ENCODE measurements at regions not wholly inside any gene's neighbourhood (a gene's known extent, or its start where the extent isn't known, plus 50 kb on each side); places are given as distances from the start of the nearest gene placed in this dataset.

DNA sequence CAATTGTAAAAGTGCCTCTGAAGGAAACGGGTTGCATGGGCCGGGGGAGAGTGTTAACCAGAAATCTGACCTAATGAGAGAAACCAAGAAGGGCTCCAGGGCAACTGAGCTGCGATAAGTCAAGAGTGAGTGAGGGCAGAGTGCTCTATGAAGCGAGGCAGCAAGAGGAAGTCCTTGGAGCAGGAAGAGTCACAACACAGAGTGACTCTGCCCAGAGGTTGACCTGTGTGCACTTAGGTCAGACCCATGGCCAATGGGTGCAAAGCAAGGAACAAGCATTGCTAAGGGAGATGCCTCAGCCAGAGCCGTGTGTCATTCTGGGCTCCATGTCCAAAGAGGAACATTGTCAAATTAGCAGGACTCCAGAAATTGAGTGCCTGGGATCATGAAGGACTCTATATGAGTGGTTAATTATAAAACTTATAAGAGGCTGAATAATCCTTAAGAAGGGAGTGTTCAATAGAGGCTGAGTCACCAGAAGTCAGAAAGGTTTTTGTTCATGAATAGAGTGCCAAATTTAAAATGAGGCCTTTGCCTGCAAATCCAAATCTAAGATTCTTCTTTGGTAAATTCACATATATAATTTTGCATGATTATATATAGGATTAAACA, 438.5 kb downstream of the MED10 start:
- Histone ChIP-seq H3K4me3 (ENCODE audit: low read length in 3 of 3) (no peak overlapping the region), H3K36me3 (ENCODE audit: control insufficient read depth in 2 of 3, insufficient read depth in 3 of 3, low read length in 3 of 3) (no peaks in the 10 kb centered on the region), H3K4me1 (ENCODE audit: control insufficient read depth in 2 of 3, insufficient read depth in 2 of 3, low read depth in 1 of 3, low read length in 3 of 3) (no peaks in the 10 kb centered on the region), H3K9me3 (ENCODE audit: control insufficient read depth in 2 of 3, insufficient read depth in 1 of 3, low read length in 3 of 3) (no peaks in the 10 kb centered on the region), H3K9ac (ENCODE audit: low read length in 3 of 3) (no peak overlapping the region), H3K27ac (ENCODE audit: low read depth in 2 of 2, low read length in 2 of 2) (no peak overlapping the region), H3K27me3 (ENCODE audit: control insufficient read depth, insufficient read depth, low read length) (no peaks in the 10 kb centered on the region)
- intact Hi-C loops (cut with DNase I), result no loop called here
- FAIRE-seq (no peak), DNase-seq (no peak)
- no peak for TF ChIP-seq CTCF (IDR thresholded peaks at IDR 0.05; ENCODE audit: borderline replicate concordance, extremely low read depth, insufficient read depth)

GRCh38 chr5:5933651-5934050, 444.7 kb downstream of the MED10 start:
- Histone ChIP-seq H3K4me3 (ENCODE audit: low read length in 3 of 3) (no peak overlapping the region), H3K27ac (ENCODE audit: low read depth in 2 of 2, low read length in 2 of 2) (no peak overlapping the region), H3K36me3 (ENCODE audit: control insufficient read depth in 2 of 3, insufficient read depth in 3 of 3, low read length in 3 of 3) (no peaks in the 10 kb centered on the region), H3K9me3 (ENCODE audit: control insufficient read depth in 2 of 3, insufficient read depth in 1 of 3, low read length in 3 of 3) (no peaks in the 10 kb centered on the region), H3K27me3 (ENCODE audit: control insufficient read depth, insufficient read depth, low read length) (no peaks in the 10 kb centered on the region), H3K9ac (ENCODE audit: low read length in 3 of 3) (no peak overlapping the region), H3K4me1 (ENCODE audit: control insufficient read depth in 2 of 3, insufficient read depth in 2 of 3, low read depth in 1 of 3, low read length in 3 of 3) (no peaks in the 10 kb centered on the region)
- intact Hi-C loops (cut with DNase I), result no loop called here
- FAIRE-seq, result no peak
- no peak for TF ChIP-seq CTCF (IDR thresholded peaks at IDR 0.05; ENCODE audit: borderline replicate concordance, extremely low read depth, insufficient read depth)
- DNase-seq, result no peak

- no peaks in the 10 kb centered on the region for H3K9me3 ChIP-seq (ENCODE audit: control insufficient read depth in 2 of 3, insufficient read depth in 1 of 3, low read length in 3 of 3)
- no peaks in the 10 kb centered on the region for H3K4me1 ChIP-seq (ENCODE audit: control insufficient read depth in 2 of 3, insufficient read depth in 2 of 3, low read depth in 1 of 3, low read length in 3 of 3)
- no peaks in the 10 kb centered on the region for H3K36me3 ChIP-seq (ENCODE audit: control insufficient read depth in 2 of 3, insufficient read depth in 3 of 3, low read length in 3 of 3)
- no peak for FAIRE-seq
- no peaks in the 10 kb centered on the region for H3K27me3 ChIP-seq (ENCODE audit: control insufficient read depth, insufficient read depth, low read length)
- no peak overlapping the region for H3K4me3 ChIP-seq (ENCODE audit: low read length in 3 of 3)
- no peak for TF ChIP-seq CTCF (IDR thresholded peaks at IDR 0.05; ENCODE audit: borderline replicate concordance, extremely low read depth, insufficient read depth)
- intact Hi-C loops (cut with DNase I), result no loop called here
- no peak for DNase-seq
- no peak overlapping the region for H3K27ac ChIP-seq (ENCODE audit: low read depth in 2 of 2, low read length in 2 of 2)
- no peak overlapping the region for H3K9ac ChIP-seq (ENCODE audit: low read length in 3 of 3)
These were observed 445.5 kb downstream of the MED10 start for GRCh38 chr5:5932824-5933223.

DNA sequence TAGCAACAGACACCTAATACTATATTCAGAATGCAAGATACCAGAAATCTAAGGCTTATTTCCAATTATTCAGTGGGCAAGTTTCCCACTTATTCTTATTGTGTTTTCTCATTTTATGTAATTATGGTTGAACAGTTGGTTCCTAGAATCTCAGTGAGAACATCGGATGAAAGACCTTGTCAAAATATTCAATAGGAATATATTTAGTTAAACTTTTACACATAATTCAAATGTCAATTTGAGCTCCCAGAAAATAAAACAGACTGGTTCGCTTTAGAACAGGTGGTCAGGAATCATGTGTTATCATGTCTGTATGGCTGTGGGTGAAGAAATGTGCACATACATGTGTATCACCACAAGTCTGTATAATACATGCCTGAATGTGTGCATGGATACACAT, 447.8 kb downstream of the MED10 start:
- DNase-seq, result no peak
- Histone ChIP-seq H3K9me3 (ENCODE audit: control insufficient read depth in 2 of 3, insufficient read depth in 1 of 3, low read length in 3 of 3) (no peaks in the 10 kb centered on the region), H3K36me3 (ENCODE audit: control insufficient read depth in 2 of 3, insufficient read depth in 3 of 3, low read length in 3 of 3) (no peaks in the 10 kb centered on the region), H3K4me3 (ENCODE audit: low read length in 3 of 3) (no peak overlapping the region), H3K27ac (ENCODE audit: low read depth in 2 of 2, low read length in 2 of 2) (no peak overlapping the region), H3K27me3 (ENCODE audit: control insufficient read depth, insufficient read depth, low read length) (no peaks in the 10 kb centered on the region), H3K4me1 (ENCODE audit: control insufficient read depth in 2 of 3, insufficient read depth in 2 of 3, low read depth in 1 of 3, low read length in 3 of 3) (no peaks in the 10 kb centered on the region), H3K9ac (ENCODE audit: low read length in 3 of 3) (no peak overlapping the region)
- intact Hi-C loops (cut with DNase I), result no loop called here
- TF ChIP-seq CTCF (IDR thresholded peaks at IDR 0.05; ENCODE audit: borderline replicate concordance, extremely low read depth, insufficient read depth), result no peak
- FAIRE-seq, result no peak
